ENCODE measurements at regions not wholly inside any gene's neighbourhood (a gene's known extent, or its start where the extent isn't known, plus 50 kb on each side); places are given as distances from the start of the nearest gene placed in this dataset.

DNA sequence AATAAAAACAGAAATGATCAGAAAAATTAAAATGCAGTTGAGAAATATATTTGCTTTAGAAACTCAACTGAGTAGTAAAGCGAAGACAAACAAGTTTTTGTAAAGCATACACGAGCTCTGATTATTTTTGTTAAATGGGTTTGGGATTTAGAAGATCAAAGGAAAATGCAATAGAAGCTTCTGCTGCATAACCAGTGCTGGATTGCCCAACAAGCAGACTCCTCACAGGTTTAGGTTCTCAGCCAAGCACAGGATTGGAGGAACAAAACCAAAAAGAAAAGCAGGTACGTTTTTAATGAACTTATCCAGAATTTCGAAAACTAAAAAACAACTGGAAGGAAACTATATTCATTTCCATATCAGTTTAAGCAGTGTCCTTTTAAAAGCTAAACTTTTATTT lies 423.8 kb downstream of the TMEM161B start:
- TF ChIP-seq EZH2 (IDR thresholded peaks at IDR 0.05; ENCODE audit: insufficient read depth, poor library complexity, severe bottlenecking): no peak
- no peak for TF ChIP-seq EZH2phosphoT487 (IDR thresholded peaks at IDR 0.05; ENCODE audit: insufficient read depth, low read depth)

All from GM23248 (cell line).